GM19455 (cell line): ENCODE measurements at regions not wholly inside any gene's neighbourhood (a gene's known extent, or its start where the extent isn't known, plus 50 kb on each side); places are given as distances from the start of the nearest gene placed in this dataset.
"Not testable (repeated sequence)": the region's sequence is repeated elsewhere in the genome, so short reads cannot be mapped to it uniquely, and the experiment has no call there.

Experiments
- ATAC-seq: cut with Tn5 transposase; IDR thresholded peaks from one replicate; pipeline ENCODE4 v1.9.1; 2021; ENCODE audit not compliant: unreplicated experiment

GRCh38 chr7:55299273-55299967 lies 65.7 kb upstream of the LANCL2 start:
- ATAC-seq = no peak

- ATAC-seq = no peak
These were observed 61.9 kb upstream of the LANCL2 start for GRCh38 chr7:55303220-55303619.

GRCh38 chr7:55304018-55304762 lies 60.9 kb upstream of the LANCL2 start:
- no peak for ATAC-seq

- ATAC-seq = no peak
These were observed 60.0 kb upstream of the LANCL2 start for GRCh38 chr7:55305135-55305534.

GRCh38 chr7:55306331-55306730 lies 58.8 kb upstream of the LANCL2 start:
- no peak for ATAC-seq

GRCh38 chr7:55307123-55307916 lies 57.8 kb upstream of the LANCL2 start:
- ATAC-seq = no peak

- ATAC-seq = no peak
These were observed 56.8 kb upstream of the LANCL2 start for GRCh38 chr7:55308186-55308929.

- ATAC-seq = peak; percentile 85
These were observed 55.8 kb upstream of the LANCL2 start for GRCh38 chr7:55309040-55309991.

- no peak for ATAC-seq
These were observed 54.7 kb upstream of the LANCL2 start for GRCh38 chr7:55310287-55311025.

GRCh38 chr7:55311892-55312291 lies 53.2 kb upstream of the LANCL2 start:
- not testable (repeated sequence) for ATAC-seq

GRCh38 chr7:55313671-55314070 lies 51.5 kb upstream of the LANCL2 start:
- not testable (repeated sequence) for ATAC-seq

GRCh38 chr7:55314967-55315366 lies 50.2 kb upstream of the LANCL2 start:
- ATAC-seq = no peak
